UCSD-AML1 (cell line): ENCODE measurements at regions not wholly inside any gene's neighbourhood (a gene's known extent, or its start where the extent isn't known, plus 50 kb on each side); places are given as distances from the start of the nearest gene placed in this dataset.
A peak's percentile ranks its signal among the peaks of the same experiment; 100 is the strongest.
"Not testable (repeated sequence)": the region's sequence is repeated elsewhere in the genome, so short reads cannot be mapped to it uniquely, and the experiment has no call there.

ENCODE experiments used
- DNase-seq: peaks from one replicate; lab custom pipeline; 2025; ENCODE audit not compliant: unreplicated experiment; lab: John Stamatoyannopoulos, UW

DNA sequence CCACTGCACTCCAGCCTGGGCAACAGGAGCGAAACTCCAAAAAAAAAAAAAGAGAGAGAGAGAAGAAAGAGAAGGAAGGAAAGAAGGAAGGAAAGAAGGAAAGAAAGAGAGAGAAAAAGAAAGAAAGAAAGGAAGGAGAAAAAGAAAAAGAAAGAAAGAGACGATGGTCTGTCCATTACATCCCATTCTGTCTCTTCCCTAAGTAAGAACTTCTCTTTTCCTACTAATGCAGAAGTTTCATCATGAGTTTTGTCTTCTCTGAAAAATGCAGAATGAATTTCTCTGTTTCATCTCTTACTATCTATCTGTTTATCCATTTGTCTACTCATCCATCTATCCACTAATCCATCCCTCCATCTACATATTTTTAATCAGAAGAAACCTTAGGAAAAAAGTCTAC lies 94.9 kb upstream of the MED13 start:
- DNase-seq = no peak

DNA sequence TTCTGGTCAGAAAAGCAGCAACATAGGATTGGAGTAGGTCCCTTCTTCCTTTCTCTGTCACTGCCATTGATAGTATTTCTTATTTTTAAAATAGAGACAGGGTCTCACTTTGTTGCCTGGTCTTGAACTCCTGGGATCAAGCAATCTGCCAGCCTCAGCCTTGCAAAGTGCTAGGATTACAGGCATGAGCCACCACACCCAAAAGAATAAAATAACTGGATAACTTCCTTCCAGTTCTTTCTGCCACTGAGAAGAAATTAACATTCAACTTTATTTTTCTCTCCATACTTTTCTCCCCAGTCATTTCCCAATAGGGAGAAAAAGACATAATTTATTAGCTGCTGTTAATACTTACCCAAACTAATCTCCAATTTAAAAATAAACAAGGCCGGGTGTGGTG lies 91.9 kb upstream of the MED13 start:
- DNase-seq = no peak

DNA sequence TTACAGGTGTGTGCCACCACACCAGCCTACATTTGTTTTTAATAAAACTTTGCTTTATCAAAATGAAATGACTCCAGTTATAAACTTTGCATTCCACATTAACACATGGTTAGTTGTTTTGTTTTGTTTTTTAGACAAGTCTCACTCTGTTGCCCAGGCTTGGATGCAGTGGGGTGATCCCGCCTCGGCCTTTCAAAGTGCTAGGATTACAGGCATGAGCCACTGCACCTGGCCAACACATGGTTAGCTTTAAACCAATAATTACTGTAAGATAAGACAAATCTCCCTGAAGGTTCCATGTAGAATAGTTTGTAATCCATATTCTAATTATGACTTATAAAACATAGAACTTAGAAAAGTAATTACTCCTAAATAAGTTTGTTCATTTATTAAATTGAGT lies 89.8 kb upstream of the MED13 start:
- DNase-seq = no peak

DNA sequence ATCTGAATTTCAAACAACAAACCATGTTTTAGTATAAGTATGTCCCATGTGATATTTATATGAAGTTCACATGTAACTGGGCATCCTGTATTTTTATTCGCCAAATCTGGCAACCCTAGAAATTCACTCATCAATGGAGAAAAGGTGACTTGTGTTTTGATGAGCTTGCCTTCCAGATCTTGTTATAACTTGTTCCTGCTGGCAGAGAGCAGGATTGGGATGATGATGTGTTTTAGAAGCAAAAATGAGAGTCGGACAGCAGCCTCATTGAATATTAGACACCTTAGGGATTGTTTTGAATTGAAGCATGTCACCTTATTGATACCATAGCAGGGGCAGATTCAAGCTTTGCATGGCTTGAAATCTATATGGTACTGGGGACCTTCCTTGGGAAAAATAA lies 85.4 kb upstream of the MED13 start:
- no peak for DNase-seq

DNA sequence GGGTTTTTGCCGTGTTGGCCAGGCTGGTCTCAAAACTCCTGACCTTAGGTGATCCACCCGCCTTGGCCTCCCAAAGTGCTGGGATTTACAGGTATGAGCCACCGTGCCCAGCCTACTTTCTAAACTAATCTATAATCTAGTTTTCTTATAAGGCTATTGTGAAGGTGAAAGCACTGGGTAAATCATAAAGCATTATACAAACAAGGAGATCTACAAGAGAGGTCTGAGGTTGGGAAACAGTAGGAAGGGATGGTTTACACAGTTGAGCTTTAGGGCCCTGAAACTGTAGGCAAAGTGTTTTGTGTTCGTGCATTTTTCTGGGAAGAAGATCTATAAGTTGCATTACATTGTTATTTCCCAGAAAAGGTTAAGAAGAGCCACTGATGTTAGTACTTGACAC lies 84.9 kb upstream of the MED13 start:
- DNase-seq = no peak

DNA sequence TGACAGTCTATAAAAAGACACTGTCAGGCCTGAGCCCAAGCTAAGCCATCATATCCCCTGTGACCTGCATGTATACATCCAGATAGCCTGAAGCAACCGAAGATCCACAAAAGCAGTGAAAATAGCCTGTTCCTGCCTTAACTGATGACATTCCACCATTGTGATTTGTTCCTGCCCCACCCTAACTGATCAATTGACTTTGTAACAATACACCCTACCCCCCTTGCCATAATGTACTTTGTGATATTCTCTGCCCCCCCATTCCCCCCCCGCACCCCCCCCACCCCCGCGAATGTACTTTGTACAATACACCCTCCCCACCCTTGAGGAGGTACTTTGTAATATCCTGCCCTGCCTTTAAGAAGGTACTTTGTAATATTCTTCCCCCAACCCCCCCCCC lies 82.2 kb upstream of the MED13 start:
- DNase-seq = no peak

DNA sequence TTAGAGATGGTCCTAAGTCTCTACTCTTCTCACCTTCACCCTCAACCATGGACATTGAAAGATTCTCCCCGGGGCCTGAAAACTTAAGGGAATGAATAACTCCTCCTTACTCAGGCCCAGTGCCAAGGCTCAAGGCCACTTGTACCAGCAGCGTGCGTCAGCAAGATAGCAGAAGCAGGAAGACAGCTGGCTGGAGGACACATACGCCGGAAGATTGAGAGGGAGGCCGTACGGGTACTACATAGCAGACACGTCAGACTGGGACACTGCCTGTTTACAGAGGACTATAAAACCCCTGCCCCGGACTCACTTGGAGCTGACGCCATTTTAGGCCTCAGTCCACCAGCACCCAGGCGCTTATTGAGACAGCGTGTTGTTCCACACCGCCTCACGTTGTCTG lies 75.8 kb upstream of the MED13 start:
- DNase-seq = peak; percentile 24

DNA sequence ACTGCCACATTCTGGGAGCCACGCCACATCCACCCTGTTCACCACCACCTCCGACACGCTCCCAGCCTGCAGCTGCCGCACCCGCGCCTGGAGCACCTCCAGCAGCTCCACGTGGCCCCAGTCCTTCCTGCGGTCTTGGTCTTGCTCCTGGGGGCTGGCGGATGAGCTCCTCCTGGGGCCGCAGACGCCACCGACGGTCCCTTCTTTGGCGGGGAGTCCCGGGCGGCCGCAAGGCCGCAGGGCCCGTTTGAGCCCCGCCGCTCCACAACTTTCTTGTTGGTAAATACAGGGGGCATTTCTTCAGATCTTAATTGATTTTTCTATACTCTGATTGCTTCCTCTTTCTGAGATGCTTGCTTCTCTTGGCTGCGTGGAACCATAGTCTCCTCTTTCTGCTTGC lies 75.3 kb upstream of the MED13 start:
- no peak for DNase-seq

DNA sequence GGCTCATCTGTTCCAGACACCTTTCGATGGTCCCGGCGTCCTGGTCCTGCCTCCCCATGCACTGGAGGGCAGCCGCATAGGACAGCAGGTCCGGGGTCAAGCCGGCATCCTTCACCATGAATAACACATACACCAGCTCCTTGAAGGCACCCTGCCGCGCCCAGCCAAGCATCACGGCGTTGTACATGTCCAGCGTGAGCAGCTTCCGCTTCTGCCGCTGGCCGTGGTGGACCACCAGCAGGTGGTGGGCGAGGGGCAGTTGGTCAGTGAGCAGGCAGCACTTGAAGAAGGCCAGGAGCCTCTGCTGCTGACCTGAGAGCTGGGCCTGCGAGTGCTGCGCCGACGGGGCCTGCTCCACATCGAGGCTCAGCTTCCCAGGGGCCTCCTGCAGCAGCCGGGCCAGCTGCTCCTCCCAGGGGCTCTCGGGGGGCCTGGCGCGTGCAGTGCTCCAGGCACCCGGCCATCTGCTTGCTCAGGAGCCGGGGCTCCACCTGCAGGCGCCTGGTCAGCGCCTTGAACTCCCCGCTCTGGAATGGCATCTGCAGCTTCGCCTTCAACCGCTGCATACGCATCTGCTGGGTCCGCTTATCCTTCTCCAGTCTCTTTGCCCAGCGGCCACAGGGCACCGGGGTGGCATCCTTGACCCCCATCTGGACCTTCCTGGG lies 74.7 kb upstream of the MED13 start:
- not testable (repeated sequence) for DNase-seq

DNA sequence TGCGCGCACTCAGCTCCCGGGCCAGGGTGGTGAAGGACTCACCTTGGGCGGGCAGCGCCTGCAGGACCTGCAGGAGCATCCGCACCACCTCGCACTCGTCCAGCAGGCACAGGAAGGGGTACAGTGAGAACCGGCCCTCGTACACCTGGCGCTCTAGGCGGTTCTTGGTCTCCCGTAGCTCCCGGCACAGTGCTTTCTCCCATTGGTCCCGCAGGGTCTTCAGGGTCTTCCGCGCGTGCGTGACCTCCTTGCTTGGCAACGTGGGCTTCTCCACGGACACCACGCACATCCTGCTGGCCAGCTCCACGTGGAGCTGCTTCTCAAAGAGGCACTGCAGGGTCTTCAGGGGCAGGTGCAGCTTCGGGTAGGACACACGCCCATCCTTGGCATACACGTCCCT lies 74.1 kb upstream of the MED13 start:
- no peak for DNase-seq

DNA sequence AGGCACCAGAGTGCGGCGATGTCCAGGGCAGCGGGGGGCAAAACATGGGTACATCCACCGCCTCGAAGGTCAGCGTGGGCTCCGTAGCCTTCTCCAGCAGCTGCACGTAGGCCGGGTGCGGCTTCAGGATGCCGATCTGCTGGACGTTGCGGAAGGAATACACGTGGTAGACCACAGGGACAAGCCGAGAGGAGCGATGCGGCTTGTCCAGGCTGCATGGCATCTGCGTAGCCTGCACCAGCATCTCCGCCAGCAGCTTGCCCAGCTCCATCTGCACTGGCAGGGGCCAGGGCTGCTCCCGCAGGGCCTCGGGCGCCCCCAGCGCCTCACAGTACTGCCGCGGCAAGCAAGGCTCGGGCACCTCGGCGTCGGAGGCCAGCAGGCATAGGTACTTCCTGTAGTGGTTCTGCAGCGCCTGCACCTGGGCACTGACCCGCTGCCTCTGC lies 73.6 kb upstream of the MED13 start:
- not testable (repeated sequence) for DNase-seq

DNA sequence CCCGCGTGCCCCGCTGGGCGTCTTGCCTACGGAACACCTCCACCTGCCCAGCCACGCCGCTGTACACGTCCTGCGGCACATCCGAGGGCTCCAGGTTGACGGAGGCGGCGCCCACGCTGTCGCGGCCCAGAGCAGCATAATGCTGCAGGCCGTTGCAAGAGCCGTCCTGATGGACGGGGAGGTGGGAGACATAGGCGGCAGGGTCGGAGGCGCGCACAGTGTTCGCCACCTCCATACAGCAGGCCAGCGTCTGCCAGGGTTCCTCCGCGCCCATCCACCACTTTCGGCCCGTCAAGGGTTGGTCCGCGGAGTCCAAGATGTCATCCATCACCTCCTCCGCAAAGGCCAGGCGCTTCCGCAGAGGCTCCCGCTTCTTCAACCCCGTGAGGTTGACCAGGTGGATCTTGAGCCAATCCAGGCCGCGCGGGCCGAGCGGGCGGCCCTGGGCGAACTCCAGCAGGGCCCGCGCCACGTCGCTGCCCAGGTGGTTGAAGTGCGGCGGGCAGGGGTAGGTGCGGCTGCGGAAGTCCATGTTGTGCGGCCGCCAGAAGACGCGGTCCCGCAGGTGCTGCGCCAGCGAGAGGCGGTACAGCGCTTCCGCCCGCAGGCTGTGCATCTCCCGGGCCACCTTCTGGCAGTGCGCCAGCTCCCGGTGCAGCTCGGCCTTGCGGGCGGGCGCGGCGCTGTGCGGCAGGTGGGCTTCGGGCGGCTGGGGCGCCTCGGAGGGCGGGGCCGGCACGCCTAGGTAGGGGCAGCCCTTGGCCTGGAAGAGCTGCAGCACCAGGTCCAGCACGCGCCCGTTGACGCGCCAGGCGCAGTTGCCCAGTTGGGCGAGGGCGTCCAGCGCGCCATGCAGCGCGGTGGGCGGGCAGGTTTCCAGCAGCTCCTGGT lies 72.9 kb upstream of the MED13 start:
- DNase-seq = not testable (repeated sequence)

DNA sequence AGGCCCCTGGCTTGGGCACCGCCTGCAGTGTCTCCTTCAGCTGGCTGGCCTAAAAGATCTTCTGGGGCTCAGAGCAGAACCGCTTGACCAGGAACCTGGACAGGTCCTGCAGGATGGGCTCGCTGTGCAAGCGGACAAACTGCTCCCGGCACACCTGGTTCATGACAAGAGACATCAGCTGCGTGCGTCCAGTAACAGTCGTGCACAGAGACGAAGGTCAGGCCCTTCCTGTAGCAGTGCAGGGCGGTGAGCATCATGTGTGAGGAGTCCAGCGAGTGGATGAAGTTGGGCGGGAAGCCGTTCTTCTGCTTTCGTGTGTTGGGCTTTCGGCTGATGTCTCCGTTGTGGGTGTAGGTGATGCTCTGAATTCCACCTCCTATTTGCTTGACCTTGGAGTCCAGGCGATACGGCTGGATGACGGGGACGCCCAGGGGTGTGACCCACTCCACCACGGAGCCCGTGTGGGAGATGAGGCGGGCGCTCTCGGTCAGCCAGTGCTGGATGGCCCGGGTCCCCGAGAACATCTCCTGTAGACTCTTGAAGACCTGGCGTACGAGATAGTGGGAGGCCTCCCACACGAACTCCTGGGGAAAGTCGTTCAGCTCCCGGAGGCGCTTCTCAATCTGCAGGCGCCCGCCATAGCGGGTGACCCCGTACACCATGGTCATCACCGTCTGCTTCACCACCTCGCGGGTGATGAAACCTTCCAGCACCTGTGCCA lies 72.1 kb upstream of the MED13 start:
- DNase-seq = not testable (repeated sequence)

DNA sequence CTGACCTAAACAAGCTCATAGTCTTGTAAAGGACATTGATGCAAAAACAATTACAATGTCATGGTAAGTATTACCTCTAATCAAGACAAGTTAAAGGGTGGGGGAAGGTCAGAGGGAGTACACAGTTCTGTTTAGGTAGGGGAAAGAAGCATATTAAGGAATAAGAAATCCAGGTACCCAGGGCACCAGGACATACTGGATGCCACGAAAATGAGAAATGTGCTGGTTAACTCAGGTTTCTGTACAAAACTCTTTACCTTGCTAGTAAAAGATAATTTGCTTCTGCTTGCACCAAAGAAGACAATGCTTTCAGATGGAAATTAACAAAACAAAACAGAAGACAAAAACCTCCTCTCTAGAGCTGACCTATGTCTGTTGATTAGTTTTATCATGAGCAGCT lies 70.7 kb upstream of the MED13 start:
- no peak for DNase-seq

DNA sequence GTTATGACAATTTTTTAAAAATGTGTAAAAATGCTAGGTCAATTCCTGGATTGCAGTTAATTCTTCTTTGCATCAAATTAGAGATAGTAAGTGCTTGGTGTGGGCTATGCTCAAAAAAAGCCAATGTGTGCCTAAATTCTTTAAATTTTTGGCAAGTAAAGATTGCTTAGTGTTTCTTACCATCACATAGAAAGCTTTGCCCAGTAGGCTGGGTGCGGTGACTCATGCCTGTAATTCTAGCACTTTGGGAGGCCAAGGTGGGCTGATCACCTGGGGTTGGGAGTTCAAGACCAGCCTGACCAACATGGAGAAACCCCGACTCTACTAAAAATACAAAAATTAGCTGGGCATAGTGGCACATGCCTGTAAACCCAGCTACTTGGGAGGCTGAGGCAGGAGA lies 70.0 kb upstream of the MED13 start:
- not testable (repeated sequence) for DNase-seq

DNA sequence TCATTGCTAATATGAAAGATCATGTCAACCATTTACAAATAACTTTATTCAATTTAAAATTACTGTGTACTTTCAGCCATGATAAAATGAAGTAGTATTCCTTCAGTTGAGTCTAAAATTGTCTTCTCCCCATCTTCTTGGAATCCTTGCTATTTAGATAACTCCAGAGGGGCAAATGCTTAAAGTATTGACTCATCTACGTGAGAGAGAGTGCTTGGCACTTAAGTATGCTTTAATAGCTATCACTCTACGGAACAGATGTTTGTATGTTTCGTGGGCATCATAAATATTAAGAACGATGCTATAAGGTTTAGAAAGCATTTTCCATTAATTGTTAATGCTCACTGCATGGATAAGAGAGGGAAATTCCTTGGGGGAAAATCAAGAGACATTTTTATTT lies 69.3 kb upstream of the MED13 start:
- no peak for DNase-seq

DNA sequence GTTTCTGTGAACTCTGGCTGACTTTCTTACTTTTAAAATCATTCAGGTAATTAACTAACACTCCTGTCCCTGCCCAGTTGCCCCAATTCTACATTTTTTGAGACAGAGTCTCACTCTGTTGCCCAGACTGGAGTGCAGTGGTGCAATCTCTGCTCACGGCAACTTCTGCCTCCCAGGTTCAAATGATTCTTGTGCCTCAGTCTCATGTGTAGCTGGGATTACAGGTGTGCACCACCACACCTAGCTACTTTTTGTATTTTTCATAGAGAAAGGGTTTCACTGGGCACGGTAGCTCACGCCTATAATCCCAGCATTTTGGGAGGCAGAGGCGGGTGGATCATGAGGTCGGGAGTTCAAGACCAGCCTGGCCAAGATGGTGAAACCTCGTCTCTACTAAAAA lies 66.2 kb upstream of the MED13 start:
- DNase-seq = not testable (repeated sequence)

DNA sequence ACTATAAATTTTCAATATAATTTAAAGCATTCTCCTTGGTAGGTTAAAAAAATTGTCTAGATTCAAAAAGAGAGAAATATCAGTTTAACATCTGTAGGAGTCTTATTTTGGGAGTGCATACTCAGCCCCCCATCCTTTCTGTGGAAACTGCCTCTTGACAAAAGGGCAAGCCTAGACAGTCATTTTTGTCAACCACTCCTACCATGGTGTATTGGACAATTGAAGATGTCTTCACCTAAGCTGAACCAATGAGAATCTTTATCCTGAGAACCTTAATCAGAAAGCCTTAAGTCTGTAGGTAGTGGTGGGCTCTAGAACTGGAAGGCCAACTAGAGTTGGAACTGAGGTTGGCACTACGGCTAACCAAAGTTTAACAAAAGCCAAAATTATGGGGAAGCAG lies 65.7 kb upstream of the MED13 start:
- no peak for DNase-seq

DNA sequence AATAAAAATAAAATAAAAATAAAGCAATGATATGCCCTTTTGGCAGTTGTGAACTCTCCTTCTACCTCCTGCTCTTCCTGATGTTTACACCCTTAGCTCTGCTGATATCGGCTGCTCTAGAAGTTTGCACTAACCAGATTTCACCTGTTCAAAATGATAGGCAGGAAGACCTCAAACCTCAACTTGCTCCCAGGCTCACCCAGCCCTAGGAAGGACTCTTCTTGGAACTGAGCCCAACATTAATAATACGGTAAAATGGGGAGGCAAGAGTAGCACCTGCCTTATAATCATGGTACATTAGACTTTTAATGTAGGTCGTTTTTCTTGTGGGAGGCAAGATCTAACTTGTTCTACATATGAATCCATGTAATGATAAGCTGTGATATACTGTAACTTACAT lies 61.2 kb upstream of the MED13 start:
- DNase-seq = no peak

DNA sequence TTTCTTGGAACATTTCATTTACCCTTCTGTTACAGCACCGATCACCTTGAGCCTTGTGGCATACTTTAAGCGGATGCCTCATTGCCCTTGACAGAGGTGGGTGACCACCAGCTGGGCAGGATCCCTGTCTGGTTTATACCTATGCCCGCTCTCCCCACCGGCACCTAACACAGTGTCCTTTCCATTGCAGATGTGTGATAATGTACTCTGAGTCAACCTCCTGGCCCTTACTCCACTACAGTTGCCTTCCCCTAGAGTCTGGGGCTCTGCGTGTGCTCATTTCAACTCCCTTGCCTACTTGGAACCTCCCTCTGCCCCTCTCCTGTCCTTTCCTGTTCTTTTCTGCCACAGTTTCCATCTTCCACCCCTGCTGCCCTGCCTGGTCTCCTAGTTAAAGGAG lies 60.2 kb upstream of the MED13 start:
- no peak for DNase-seq

DNA sequence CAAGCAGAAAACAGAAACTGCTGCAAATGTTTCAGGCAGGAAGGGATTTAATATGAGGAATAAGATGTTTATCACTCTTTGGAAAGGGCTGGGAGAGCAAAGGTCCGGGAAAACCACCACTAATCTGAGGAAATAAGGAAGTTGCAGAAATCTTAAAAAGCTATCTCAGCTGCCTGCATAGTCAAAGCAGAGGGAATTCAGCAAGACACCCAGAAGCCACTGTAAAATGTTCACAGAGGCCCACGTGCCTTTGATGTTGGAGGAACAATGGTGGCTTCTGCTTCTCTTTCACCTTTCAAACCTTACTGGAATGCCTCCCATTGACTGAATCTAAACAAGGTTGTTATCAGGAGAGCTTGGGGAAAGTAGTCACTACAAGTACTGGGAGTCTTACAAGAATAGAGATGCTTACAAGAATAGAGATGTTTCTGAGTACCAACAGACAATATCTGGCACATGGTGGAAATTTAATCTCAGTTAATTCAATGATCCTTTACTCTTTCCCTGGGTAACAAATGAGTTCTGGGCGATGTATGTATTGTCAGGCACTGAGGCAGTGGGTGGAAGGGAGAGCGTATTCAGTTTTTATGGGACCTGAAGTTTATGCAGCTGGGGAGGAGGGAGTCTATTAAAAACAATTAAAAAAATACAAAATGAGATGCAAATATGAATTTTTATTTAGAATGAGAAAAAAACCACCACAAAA lies 56.1 kb upstream of the MED13 start:
- no peak for DNase-seq
